RPMI8226 (cell line): ENCODE measurements at regions not wholly inside any gene's neighbourhood (a gene's known extent, or its start where the extent isn't known, plus 50 kb on each side); places are given as distances from the start of the nearest gene placed in this dataset.

Experiments
- DNase-seq: peaks from one replicate; pipeline ENCODE4 v3.0.0-alpha.2; 2015

GRCh38 chr10:111837086-111837485 lies 346.5 kb downstream of the GPAM start:
- no peak for DNase-seq

- no peak for DNase-seq
These were observed 345.6 kb downstream of the GPAM start for GRCh38 chr10:111837985-111838384.

- DNase-seq: no peak
These were observed 343.0 kb downstream of the GPAM start for GRCh38 chr10:111840546-111840945.

GRCh38 chr10:111852801-111853200 lies 330.8 kb downstream of the GPAM start:
- DNase-seq: no peak

GRCh38 chr10:111856631-111857030 lies 326.9 kb downstream of the GPAM start:
- no peak for DNase-seq

GRCh38 chr10:111865550-111865949 lies 318.0 kb downstream of the GPAM start:
- DNase-seq: no peak

- DNase-seq: no peak
These were observed 312.1 kb downstream of the GPAM start for GRCh38 chr10:111871458-111871857.

- peak; percentile 4 for DNase-seq
These were observed 311.0 kb downstream of the GPAM start for GRCh38 chr10:111872591-111872990.

GRCh38 chr10:111873041-111873440 lies 310.5 kb downstream of the GPAM start:
- no peak for DNase-seq

- DNase-seq: no peak
These were observed 309.9 kb downstream of the GPAM start for GRCh38 chr10:111873621-111874135.

- DNase-seq: no peak
These were observed 309.0 kb downstream of the GPAM start for GRCh38 chr10:111874576-111874975.

- no peak for DNase-seq
These were observed 307.8 kb downstream of the GPAM start for GRCh38 chr10:111875725-111876124.

- DNase-seq: no peak
These were observed 306.3 kb downstream of the GPAM start for GRCh38 chr10:111877258-111877657.

- no peak for DNase-seq
These were observed 303.6 kb downstream of the GPAM start for GRCh38 chr10:111879969-111880368.

GRCh38 chr10:111885046-111885445 lies 298.5 kb downstream of the GPAM start:
- no peak for DNase-seq

GRCh38 chr10:111885919-111886318 lies 297.6 kb downstream of the GPAM start:
- no peak for DNase-seq

- no peak for DNase-seq
These were observed 296.3 kb downstream of the GPAM start for GRCh38 chr10:111887266-111887665.

- no peak for DNase-seq
These were observed 293.5 kb downstream of the GPAM start for GRCh38 chr10:111890046-111890445.

GRCh38 chr10:111916011-111916410 lies 267.6 kb downstream of the GPAM start:
- no peak for DNase-seq

- no peak for DNase-seq
These were observed 261.7 kb downstream of the GPAM start for GRCh38 chr10:111921821-111922220.

GRCh38 chr10:111923032-111923431 lies 260.5 kb downstream of the GPAM start:
- no peak for DNase-seq

GRCh38 chr10:111926286-111926685 lies 257.3 kb downstream of the GPAM start:
- no peak for DNase-seq

- DNase-seq: no peak
These were observed 249.6 kb downstream of the GPAM start for GRCh38 chr10:111933937-111934336.

- DNase-seq: no peak
These were observed 248.6 kb downstream of the GPAM start for GRCh38 chr10:111934931-111935330.

GRCh38 chr10:111936143-111936542 lies 247.4 kb downstream of the GPAM start:
- no peak for DNase-seq

- DNase-seq: no peak
These were observed 239.2 kb downstream of the GPAM start for GRCh38 chr10:111944331-111944730.
